Activated B cell treated with CpG ODN at 0.5 μM for 24 hours (primary cell): ENCODE measurements at regions not wholly inside any gene's neighbourhood (a gene's known extent, or its start where the extent isn't known, plus 50 kb on each side); places are given as distances from the start of the nearest gene placed in this dataset.

ENCODE experiments used
- ATAC-seq: fragments of 200-7000 bp; cut with Tn5 transposase; one replicate; pipeline ENCODE4 v1.10.0; 2021; ENCODE audit warnings: low read depth, mild to moderate bottlenecking, moderate library complexity
- CTCF ChIA-PET: fragments of 350-600 bp; sonication (Branson Sonifier 250); formaldehyde crosslinking; loops from one replicate; lab custom pipeline; 2021; ENCODE audit warnings: antibody characterized with exemption; lab: Charles Lee
- POLR2A ChIA-PET: fragments of 350-600 bp; sonication (Branson Sonifier 250); formaldehyde crosslinking; loops from one replicate; lab custom pipeline; 2021; ENCODE audit warnings: antibody characterized with exemption; lab: Charles Lee
- DNase-seq: peaks from one replicate; pipeline ENCODE4 v3.0.0; 2022
- H3K27ac Mint-ChIP-seq: one replicate; pipeline ENCODE4 v1.8.0; 2020; ENCODE audit warnings: mixed read lengths
- H3K27me3 Mint-ChIP-seq: one replicate; pipeline ENCODE4 v1.8.0; 2021; ENCODE audit warnings: mixed read lengths
- H3K36me3 Mint-ChIP-seq: one replicate; pipeline ENCODE4 v1.8.0; 2021; ENCODE audit warnings: low read depth, mixed read lengths
- H3K4me1 Mint-ChIP-seq: one replicate; pipeline ENCODE4 v1.8.0; 2021; ENCODE audit warnings: mixed read lengths
- H3K4me3 Mint-ChIP-seq: one replicate; pipeline ENCODE4 v1.8.0; 2020; ENCODE audit warnings: mild to moderate bottlenecking, mixed read lengths
- H3K9me3 Mint-ChIP-seq: one replicate; pipeline ENCODE4 v1.8.0; 2020; ENCODE audit warnings: mixed read lengths
- intact Hi-C: fragments of 100-400 bp; cut with micrococcal nuclease; formaldehyde crosslinking; loops from one replicate; pipeline ENCODE4 v1.15.1; 2024
- TF ChIP-seq, protein P1 (sequence below): fragments of 200-600 bp; IDR thresholded peaks from one replicate; pipeline ENCODE4 v1.8.0; 2022; ENCODE audit warnings: antibody characterized with exemption, mild to moderate bottlenecking

DNA sequence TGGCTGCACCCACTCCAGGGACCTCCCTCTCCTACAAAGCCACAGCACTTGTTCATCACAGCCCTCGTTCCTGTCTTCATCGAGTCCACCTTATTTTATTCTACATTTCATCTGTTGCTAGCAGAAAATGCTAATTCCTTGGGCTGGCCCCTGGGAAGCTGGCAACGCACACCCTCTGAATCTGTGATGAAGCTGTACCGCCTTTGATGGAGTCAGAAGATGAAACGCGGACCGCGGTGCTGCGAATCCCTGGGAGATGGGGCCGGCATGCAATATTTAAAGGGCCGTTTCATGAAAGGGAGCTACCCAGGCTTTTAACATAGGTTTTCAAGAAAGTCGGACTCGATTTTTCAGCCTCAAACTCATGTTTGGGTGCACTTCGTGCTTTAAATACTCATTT, 88.5 kb downstream of the NPTX2 start:
- H3K36me3 Mint-ChIP-seq = no peaks in the 10 kb centered on the region
- H3K27ac Mint-ChIP-seq = no peak overlapping the region
- POLR2A ChIA-PET = no interaction called here
- H3K9me3 Mint-ChIP-seq = peaks cover 5% of the 10 kb centered on the region
- no peak for DNase-seq
- TF ChIP-seq, protein P1, sequence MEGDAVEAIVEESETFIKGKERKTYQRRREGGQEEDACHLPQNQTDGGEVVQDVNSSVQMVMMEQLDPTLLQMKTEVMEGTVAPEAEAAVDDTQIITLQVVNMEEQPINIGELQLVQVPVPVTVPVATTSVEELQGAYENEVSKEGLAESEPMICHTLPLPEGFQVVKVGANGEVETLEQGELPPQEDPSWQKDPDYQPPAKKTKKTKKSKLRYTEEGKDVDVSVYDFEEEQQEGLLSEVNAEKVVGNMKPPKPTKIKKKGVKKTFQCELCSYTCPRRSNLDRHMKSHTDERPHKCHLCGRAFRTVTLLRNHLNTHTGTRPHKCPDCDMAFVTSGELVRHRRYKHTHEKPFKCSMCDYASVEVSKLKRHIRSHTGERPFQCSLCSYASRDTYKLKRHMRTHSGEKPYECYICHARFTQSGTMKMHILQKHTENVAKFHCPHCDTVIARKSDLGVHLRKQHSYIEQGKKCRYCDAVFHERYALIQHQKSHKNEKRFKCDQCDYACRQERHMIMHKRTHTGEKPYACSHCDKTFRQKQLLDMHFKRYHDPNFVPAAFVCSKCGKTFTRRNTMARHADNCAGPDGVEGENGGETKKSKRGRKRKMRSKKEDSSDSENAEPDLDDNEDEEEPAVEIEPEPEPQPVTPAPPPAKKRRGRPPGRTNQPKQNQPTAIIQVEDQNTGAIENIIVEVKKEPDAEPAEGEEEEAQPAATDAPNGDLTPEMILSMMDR = no peak
- no peak overlapping the region for H3K4me3 Mint-ChIP-seq
- CTCF ChIA-PET = no interaction called here
- H3K4me1 Mint-ChIP-seq = peaks cover 2% of the 10 kb centered on the region
- H3K27me3 Mint-ChIP-seq = peaks cover 15% of the 10 kb centered on the region
- ATAC-seq = no peak
- intact Hi-C loops = loop anchor here (5.0 kb wide), 1 partner anchor 63 kb away; no protein-coding TSS in a partner anchor

DNA sequence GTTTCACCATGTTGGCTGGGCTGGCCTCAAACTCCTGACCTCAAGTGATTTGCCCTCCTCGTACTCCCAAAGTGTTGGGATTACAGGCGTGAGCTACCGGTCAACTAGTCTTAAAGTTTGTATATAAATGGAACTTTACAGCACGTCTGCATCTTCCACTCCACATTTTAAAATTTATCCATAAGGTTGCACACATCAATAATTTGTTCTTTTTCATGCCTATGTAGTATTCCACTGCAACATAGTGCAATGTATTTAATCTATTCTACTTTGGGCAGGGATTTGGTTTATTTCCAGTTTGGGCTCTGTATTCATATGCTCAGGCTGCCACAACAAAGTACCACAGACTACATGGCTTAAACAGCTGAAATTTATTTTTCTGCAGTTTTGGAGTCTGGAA, 90.0 kb downstream of the NPTX2 start:
- ATAC-seq (no peak), DNase-seq (no peak)

DNA sequence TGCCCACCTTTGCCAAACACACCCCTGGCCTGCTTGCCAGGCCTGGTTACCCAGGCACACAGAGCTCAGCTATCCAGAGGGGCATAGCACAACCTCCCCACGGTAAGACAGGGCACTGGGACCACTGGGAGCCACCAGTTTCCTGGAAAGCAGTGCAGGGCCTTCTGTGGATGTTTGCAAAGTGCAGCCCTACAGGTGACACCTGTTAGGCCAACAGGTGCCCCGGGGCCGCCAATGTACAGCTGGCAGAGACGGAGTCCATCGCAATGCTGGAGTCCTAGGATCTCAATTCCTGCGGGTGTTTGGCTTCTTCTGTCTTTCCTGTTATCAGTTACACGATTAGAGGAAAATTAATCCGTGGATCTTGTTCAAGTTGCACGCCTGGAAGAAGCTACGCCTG, 94.9 kb downstream of the NPTX2 start:
- CTCF ChIA-PET = no interaction called here
- Mint-ChIP-seq H3K4me3 (no peak overlapping the region), H3K9me3 (peaks cover 5% of the 10 kb centered on the region), H3K36me3 (no peaks in the 10 kb centered on the region), H3K27me3 (peaks cover 4% of the 10 kb centered on the region), H3K4me1 (no peaks in the 10 kb centered on the region), H3K27ac (no peak overlapping the region)
- no peak for ATAC-seq
- POLR2A ChIA-PET = no interaction called here
- TF ChIP-seq, protein P1 = no peak
- intact Hi-C loops = no loop called here
- DNase-seq = no peak

More for the DNA sequence above, 90.0 kb downstream of the NPTX2 start:
- CTCF ChIA-PET = no interaction called here
- Mint-ChIP-seq H3K4me3 (no peak overlapping the region), H3K27me3 (peaks cover 12% of the 10 kb centered on the region), H3K27ac (no peak overlapping the region), H3K9me3 (peaks cover 5% of the 10 kb centered on the region), H3K36me3 (no peaks in the 10 kb centered on the region), H3K4me1 (peaks cover 2% of the 10 kb centered on the region)
- TF ChIP-seq, protein P1 = no peak
- intact Hi-C loops = loop anchor here (5.0 kb wide), 1 partner anchor 65 kb away; no protein-coding TSS in a partner anchor
- POLR2A ChIA-PET = no interaction called here

DNA sequence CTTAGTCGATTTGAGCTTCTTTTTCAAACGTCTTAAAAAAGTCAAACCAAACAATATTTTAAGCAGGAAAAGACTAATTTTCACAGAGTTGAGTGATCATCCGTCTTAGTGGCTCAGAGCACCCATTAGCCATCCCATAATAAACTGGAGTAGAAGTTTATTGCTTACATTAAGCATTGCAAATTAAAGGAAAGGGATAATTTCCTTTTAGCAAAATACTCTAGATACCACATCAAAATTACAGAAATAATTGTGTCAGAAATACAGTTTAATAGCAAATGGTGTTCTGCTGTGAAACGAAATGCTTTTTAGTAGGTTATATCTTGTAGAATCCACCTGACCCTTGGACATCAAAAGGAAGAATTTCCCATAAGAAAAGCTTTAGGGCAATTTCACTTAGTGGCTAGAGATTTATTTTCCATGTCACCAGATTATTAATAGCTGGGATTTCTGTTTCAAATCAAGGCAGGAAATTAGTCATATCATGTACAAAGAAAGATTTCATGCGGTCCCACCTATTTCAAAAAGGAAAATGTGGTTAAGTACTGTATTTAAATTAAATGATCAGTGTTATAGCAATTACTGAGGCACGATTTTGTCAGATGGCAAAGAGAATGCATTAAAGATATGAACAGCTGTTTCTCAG, 96.2 kb downstream of the NPTX2 start:
- no peak for ATAC-seq
- intact Hi-C loops = no loop called here
- peaks cover 1% of the 10 kb centered on the region for H3K27me3 Mint-ChIP-seq

DNA sequence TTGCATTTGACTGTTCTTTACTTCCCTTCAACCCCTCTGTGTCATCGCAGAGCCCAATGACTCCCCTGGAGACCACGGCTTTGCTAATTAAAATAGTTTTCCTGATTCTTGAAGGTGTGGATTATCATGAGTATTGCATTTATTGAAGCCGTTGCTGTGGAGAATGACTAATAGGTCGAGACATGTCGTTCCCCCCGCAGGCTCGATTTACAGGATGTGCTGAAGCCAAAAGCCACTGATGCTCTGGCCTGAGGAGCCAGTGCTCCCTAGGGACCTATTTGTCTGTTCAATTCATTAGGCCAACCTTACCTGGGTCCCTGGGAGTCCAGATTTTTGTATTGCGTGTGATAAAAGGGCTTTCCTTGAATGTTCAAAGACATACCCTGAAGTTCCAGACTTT, 102.3 kb downstream of the NPTX2 start:
- Mint-ChIP-seq H3K36me3 (no peaks in the 10 kb centered on the region), H3K9me3 (no peaks in the 10 kb centered on the region), H3K27me3 (peaks cover 3% of the 10 kb centered on the region), H3K4me1 (no peaks in the 10 kb centered on the region), H3K4me3 (no peak overlapping the region), H3K27ac (no peak overlapping the region)
- intact Hi-C loops = no loop called here
- DNase-seq (no peak), ATAC-seq (no peak)
- CTCF ChIA-PET = no interaction called here
- TF ChIP-seq, protein P1 = no peak
- POLR2A ChIA-PET = no interaction called here

More for the DNA sequence above, 96.2 kb downstream of the NPTX2 start:
- Mint-ChIP-seq H3K4me1 (no peaks in the 10 kb centered on the region), H3K4me3 (no peak overlapping the region), H3K9me3 (no peaks in the 10 kb centered on the region), H3K36me3 (no peaks in the 10 kb centered on the region), H3K27ac (no peak overlapping the region)
- ChIA-PET CTCF (no interaction called here), POLR2A (no interaction called here)
- no peak for DNase-seq
- TF ChIP-seq, protein P1 = no peak
